ENCODE measurements at regions not wholly inside any gene's neighbourhood (a gene's known extent, or its start where the extent isn't known, plus 50 kb on each side); places are given as distances from the start of the nearest gene placed in this dataset.

DNA sequence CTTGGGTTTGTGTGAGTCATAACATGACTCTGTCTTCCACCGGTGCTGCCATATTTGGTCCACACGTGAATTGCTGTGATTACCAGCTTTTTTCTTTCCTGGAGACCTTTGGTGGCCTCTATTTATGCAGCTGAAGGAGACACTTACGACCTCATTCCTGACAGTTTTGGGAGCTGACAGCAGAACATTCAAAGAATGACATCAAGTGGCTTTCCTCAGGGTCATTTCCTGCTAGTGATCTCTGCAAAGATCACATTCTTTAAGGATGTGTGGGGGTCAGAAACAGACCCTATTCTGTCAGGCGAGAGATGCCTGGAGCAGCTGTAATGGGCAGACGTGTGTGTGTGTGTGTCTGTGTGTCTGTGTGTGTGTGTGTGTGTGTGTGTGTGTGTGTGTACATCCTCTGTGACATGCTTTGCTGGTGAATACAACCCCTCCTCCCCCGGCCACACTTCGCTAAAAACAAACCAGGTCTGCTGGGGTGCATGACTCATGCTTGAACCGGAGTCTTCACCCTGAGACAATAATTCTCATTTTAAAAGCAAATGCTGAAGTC, 115.6 kb downstream of the TMEM170B start:
- no peak overlapping the region for H3K4me3 ChIP-seq (ENCODE audit: control insufficient read depth, low read depth, low read length)
- DNase-seq (ENCODE audit: low read depth): peak; percentile 84

DNA sequence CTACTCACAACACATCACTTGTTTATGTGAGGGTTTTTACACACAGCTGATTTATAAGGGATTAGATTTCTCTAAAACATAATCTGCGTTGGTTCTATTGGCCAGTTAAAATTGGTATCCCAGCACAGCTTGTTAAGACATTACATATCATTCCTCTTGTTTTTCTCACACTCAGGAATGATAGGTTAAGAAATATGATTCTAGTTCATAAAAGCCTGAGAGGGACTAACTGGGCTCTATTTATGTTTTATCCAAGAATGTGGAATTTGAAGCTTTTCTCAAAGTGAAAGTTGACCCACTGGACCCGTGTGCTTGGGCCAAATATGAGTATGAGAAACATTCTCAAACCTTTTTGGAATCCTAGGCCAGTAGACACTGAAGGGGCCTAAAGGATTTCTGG, 117.3 kb downstream of the TMEM170B start:
- no peak for DNase-seq (ENCODE audit: low read depth)
- TF ChIP-seq, protein P1, sequence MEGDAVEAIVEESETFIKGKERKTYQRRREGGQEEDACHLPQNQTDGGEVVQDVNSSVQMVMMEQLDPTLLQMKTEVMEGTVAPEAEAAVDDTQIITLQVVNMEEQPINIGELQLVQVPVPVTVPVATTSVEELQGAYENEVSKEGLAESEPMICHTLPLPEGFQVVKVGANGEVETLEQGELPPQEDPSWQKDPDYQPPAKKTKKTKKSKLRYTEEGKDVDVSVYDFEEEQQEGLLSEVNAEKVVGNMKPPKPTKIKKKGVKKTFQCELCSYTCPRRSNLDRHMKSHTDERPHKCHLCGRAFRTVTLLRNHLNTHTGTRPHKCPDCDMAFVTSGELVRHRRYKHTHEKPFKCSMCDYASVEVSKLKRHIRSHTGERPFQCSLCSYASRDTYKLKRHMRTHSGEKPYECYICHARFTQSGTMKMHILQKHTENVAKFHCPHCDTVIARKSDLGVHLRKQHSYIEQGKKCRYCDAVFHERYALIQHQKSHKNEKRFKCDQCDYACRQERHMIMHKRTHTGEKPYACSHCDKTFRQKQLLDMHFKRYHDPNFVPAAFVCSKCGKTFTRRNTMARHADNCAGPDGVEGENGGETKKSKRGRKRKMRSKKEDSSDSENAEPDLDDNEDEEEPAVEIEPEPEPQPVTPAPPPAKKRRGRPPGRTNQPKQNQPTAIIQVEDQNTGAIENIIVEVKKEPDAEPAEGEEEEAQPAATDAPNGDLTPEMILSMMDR (conservative IDR thresholded peaks at IDR 0.05; ENCODE audit: control insufficient read depth, insufficient read depth, low read depth, low read length): no peak
- no peak overlapping the region for H3K4me3 ChIP-seq (ENCODE audit: control insufficient read depth, low read depth, low read length)

More for the DNA sequence above, 115.6 kb downstream of the TMEM170B start:
- TF ChIP-seq, protein P1 (conservative IDR thresholded peaks at IDR 0.05; ENCODE audit: control insufficient read depth, insufficient read depth, low read depth, low read length): no peak

DNA sequence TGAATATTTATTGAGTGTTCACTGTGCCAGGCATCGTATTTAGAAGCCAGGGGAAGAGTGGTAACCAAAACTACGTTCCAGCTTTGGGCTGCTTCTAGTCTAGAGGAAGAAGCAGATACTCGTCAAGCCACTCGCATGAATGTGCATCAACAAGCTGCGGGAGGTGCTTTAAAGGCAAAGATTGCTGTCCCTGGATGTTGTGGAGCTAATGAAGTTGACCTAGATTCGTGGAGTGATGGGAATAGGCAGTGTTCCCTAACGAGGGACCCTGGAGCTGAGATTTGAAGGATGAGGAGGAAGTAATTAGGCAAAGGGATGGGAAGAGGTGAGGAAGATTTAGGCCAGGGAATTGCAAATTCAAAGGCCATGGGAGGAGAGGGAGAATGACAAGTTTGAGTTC, 118.9 kb downstream of the TMEM170B start:
- no peak overlapping the region for H3K4me3 ChIP-seq (ENCODE audit: control insufficient read depth, low read depth, low read length)
- TF ChIP-seq, protein P1 (conservative IDR thresholded peaks at IDR 0.05; ENCODE audit: control insufficient read depth, insufficient read depth, low read depth, low read length): no peak
- no peak for DNase-seq (ENCODE audit: low read depth)

DNA sequence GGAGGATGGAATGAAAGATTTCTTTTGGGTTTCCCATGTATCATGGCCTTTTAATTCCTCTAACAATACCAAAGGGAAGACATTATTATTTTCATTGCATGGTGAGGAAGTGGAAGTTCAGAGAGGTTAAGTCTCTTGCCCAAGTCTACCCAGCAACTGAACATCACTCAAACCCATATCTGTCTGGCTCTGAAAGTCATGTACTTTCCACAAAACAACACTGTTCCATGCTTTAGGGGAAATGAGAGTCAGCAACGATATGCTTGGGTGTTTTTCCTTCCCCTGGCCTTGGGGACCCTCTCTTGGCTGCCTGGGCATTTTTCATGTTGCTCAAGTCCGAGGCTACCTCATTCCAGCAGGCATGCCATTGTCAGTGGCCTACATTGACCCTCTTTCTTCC, 118.8 kb downstream of the ADTRP start:
- no peak for DNase-seq (ENCODE audit: low read depth)
- TF ChIP-seq, protein P1 (conservative IDR thresholded peaks at IDR 0.05; ENCODE audit: control insufficient read depth, insufficient read depth, low read depth, low read length): no peak
- H3K4me3 ChIP-seq (ENCODE audit: control insufficient read depth, low read depth, low read length): no peak overlapping the region

DNA sequence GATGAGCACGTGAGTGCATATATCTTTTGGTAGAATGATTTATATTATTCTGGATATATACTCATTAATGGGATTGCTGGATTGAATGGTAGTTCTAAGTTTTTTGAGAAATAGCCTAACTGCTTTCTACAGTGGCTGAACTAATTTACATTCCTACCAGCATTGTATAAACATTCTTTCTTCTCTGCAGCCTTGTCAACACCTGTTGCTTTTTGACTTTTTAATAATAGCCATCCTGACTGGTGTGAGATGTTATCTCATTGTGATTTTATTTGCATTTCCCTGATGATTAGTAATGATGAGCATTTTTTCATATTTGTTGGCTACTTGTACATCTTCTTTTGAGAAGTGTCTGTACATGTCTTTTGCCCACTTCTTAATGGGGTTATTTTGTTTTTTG, 116.3 kb downstream of the ADTRP start:
- TF ChIP-seq, protein P1 (conservative IDR thresholded peaks at IDR 0.05; ENCODE audit: control insufficient read depth, insufficient read depth, low read depth, low read length): no peak
- DNase-seq (ENCODE audit: low read depth): no peak
- H3K4me3 ChIP-seq (ENCODE audit: control insufficient read depth, low read depth, low read length): no peak overlapping the region

DNA sequence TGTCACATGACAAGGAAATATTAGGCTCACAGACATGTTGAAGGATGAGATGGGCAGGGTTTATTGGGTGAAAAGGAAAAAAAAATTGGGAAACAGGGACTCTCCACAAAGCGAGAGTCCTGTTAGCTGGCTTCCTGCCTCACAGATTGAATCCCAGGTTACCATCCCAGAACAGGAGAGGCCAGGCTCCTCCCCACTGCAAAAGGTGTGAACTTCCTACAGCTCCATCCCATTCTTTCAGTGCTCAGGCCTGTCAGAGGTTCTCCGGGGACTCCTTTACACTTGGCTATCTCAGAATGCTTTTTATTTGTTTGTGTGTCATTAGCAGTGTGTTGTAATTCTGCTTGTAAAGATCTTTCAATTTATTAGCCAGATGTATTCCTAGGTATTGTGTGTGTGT, 115.1 kb downstream of the ADTRP start:
- TF ChIP-seq, protein P1 (conservative IDR thresholded peaks at IDR 0.05; ENCODE audit: control insufficient read depth, insufficient read depth, low read depth, low read length): no peak
- H3K4me3 ChIP-seq (ENCODE audit: control insufficient read depth, low read depth, low read length): no peak overlapping the region
- no peak for DNase-seq (ENCODE audit: low read depth)
